SK-N-SH (cell line): ENCODE measurements at regions not wholly inside any gene's neighbourhood (a gene's known extent, or its start where the extent isn't known, plus 50 kb on each side); places are given as distances from the start of the nearest gene placed in this dataset.

Source experiments
- CTCF ChIA-PET: fragments of 300-600, 350-600 bp; formaldehyde crosslinking; extraction: SDS; loops from one replicate; lab custom pipeline; 2021; lab: Yijun Ruan, JAX
- POLR2A ChIA-PET: fragments of 350-600 bp; sonication (Branson Sonifier 250); formaldehyde crosslinking; extraction: SDS; loops from one replicate; lab custom pipeline; 2020; ENCODE audit warnings: antibody characterized with exemption, inconsistent platforms; lab: Yijun Ruan, JAX
- DNase-seq: peaks from one replicate; pipeline ENCODE4 v3.0.0; 2012
- H2AFZ ChIP-seq: fragments of 200-600 bp; sonication (generic); 2 replicates; pipeline ENCODE4 v1.8.1; 2016; ENCODE audit warnings: antibody characterized with exemption, mild to moderate bottlenecking, low read depth
- H3F3A ChIP-seq: fragments of 200-600 bp; sonication (generic); replicated peaks from 2 replicates; pipeline ENCODE3; 2016; ENCODE audit warnings: antibody characterized with exemption, mild to moderate bottlenecking; ENCODE audit not compliant: insufficient read depth
- H3K27ac ChIP-seq, 2 experiments: fragments of 200-500 bp in 1 of 2; fragments of 200-600 bp in 1 of 2; sonication (Bioruptor generic) in 1 of 2; sonication (generic), shearing (Covaris generic) in 1 of 2; 2 replicates each; pipeline versions ENCODE4 v1.5.1 to v1.6.1; 2014 to 2016; ENCODE audit warnings: low read depth in 2 of 2, inconsistent platforms in 1 of 2, low read length in 1 of 2, mild to moderate bottlenecking in 1 of 2, mixed read lengths in 1 of 2
- H3K27me3 ChIP-seq: fragments of 200-600 bp; sonication (generic), shearing (Covaris generic); 2 replicates; pipeline ENCODE4 v1.6.1; 2016; ENCODE audit warnings: mixed run types; ENCODE audit not compliant: insufficient read depth
- H3K36me3 ChIP-seq, 2 experiments: fragments of 200-500 bp in 1 of 2; fragments of 200-600 bp in 1 of 2; sonication (Bioruptor generic) in 1 of 2; sonication (generic) in 1 of 2; replicated peaks in 1 of 2; 2 replicates each; pipeline versions ENCODE3 to v1.5.1; 2014 to 2016; ENCODE audit warnings: low read length in 1 of 2, mild to moderate bottlenecking in 1 of 2; ENCODE audit not compliant: insufficient read depth in 2 of 2, control insufficient read depth in 1 of 2
- H3K4me1 ChIP-seq, 2 experiments: fragments of 200-500 bp in 1 of 2; fragments of 200-600 bp in 1 of 2; sonication (Bioruptor generic) in 1 of 2; sonication (generic), shearing (Covaris generic) in 1 of 2; 2 replicates each; pipeline versions ENCODE4 v1.5.1 to v1.6.1; 2014 to 2016; ENCODE audit warnings: low read depth in 1 of 2, low read length in 1 of 2, mixed run types in 1 of 2; ENCODE audit not compliant: insufficient read depth in 2 of 2, control insufficient read depth in 1 of 2
- H3K4me2 ChIP-seq: fragments of 200-600 bp; sonication (generic), shearing (Covaris generic); 2 replicates; pipeline ENCODE4 v1.6.1; 2017; ENCODE audit warnings: mixed run types
- H3K4me3 ChIP-seq, 2 experiments: fragments of 200-500 bp in 1 of 2; fragments of 200-600 bp in 1 of 2; sonication (Bioruptor generic) in 1 of 2; sonication (generic), shearing (Covaris generic) in 1 of 2; 2 replicates each; pipeline versions ENCODE4 v1.5.1 to v1.8.1; 2014 to 2016; ENCODE audit warnings: low read depth in 2 of 2, inconsistent platforms in 1 of 2, low read length in 1 of 2, mild to moderate bottlenecking in 1 of 2, mixed read lengths in 1 of 2, moderate library complexity in 1 of 2
- H3K79me2 ChIP-seq: fragments of 200-600 bp; sonication (generic); 2 replicates; pipeline ENCODE4 v1.8.1; 2017; ENCODE audit warnings: mild to moderate bottlenecking; ENCODE audit not compliant: insufficient read depth
- H3K9ac ChIP-seq: fragments of 200-600 bp; sonication (generic); 2 replicates; pipeline ENCODE4 v1.6.1; 2017; ENCODE audit warnings: mixed run types
- H3K9me2 ChIP-seq: fragments of 200-600 bp; sonication (generic); 2 replicates; pipeline ENCODE4 v1.6.1; 2017; ENCODE audit warnings: mixed run types
- H3K9me3 ChIP-seq: fragments of 200-600 bp; sonication (generic); 2 replicates; pipeline ENCODE4 v1.6.1; 2017; ENCODE audit warnings: mixed run types, mild to moderate bottlenecking, moderate library complexity
- H4K20me1 ChIP-seq: fragments of 200-600 bp; sonication (generic); 2 replicates; pipeline ENCODE4 v1.6.1; 2017; ENCODE audit warnings: mild to moderate bottlenecking, mixed run types; ENCODE audit not compliant: insufficient read depth
- CHD2 ChIP-seq: fragments of 150-350 bp; IDR thresholded peaks from 2 replicates; pipeline ENCODE4 v1.6.1; 2018; ENCODE audit warnings: low read length; ENCODE audit not compliant: partially characterized antibody
- ELF1 ChIP-seq: IDR thresholded peaks from 2 replicates; pipeline ENCODE4 v1.4.0; 2012
- EP300 ChIP-seq, 2 experiments: IDR thresholded peaks; 2 replicates each; pipeline versions ENCODE4 v1.4.0 to v1.6.1; 2012; ENCODE audit warnings: borderline replicate concordance in 1 of 2, low read depth in 1 of 2, low read length in 1 of 2
- EZH2phosphoT487 ChIP-seq: fragments of 200-600 bp; sonication (generic); IDR thresholded peaks from 2 replicates; pipeline ENCODE4 v1.6.1; 2017; ENCODE audit warnings: low read depth, mixed run types, mild to moderate bottlenecking, antibody characterized with exemption, moderate library complexity, borderline replicate concordance
- FOSL2 ChIP-seq: IDR thresholded peaks from 2 replicates; pipeline ENCODE4 v1.4.0; 2012; ENCODE audit warnings: low read depth, mild to moderate bottlenecking, moderate library complexity, borderline replicate concordance
- FOXM1 ChIP-seq: IDR thresholded peaks from 2 replicates; pipeline ENCODE4 v1.4.0; 2012; ENCODE audit warnings: low read depth, mild to moderate bottlenecking
- GATA2 ChIP-seq: sonication (generic); formaldehyde crosslinking; IDR thresholded peaks from 2 replicates; pipeline ENCODE4 v1.5.0; 2020; ENCODE audit warnings: mild to moderate bottlenecking, missing genetic modification reagents
- JUND ChIP-seq: IDR thresholded peaks from 2 replicates; pipeline ENCODE4 v1.4.0; 2012
- NFIC ChIP-seq: IDR thresholded peaks from 2 replicates; pipeline ENCODE4 v1.4.0; 2012; ENCODE audit warnings: borderline replicate concordance
- PBX3 ChIP-seq: IDR thresholded peaks from 2 replicates; pipeline ENCODE4; 2012
- POLR2AphosphoS5 ChIP-seq: IDR thresholded peaks from 2 replicates; pipeline ENCODE4 v1.6.1; 2012; ENCODE audit warnings: low read depth, low read length
- RCOR1 ChIP-seq: fragments of 150-350 bp; IDR thresholded peaks from 2 replicates; pipeline ENCODE4 v1.6.1; 2017; ENCODE audit warnings: antibody characterized with exemption, low read length
- RXRA ChIP-seq: IDR thresholded peaks from 2 replicates; pipeline ENCODE4 v1.4.0; 2012; ENCODE audit warnings: low read depth, mild to moderate bottlenecking, borderline replicate concordance
- TAF1 ChIP-seq: IDR thresholded peaks from 2 replicates; pipeline ENCODE4 v1.6.1; 2012; ENCODE audit warnings: low read depth, mild to moderate bottlenecking, low read length, moderate library complexity, borderline replicate concordance
- TCF12 ChIP-seq: IDR thresholded peaks from 2 replicates; pipeline ENCODE4 v1.4.0; 2012
- TEAD4 ChIP-seq: IDR thresholded peaks from 2 replicates; pipeline ENCODE4 v1.4.0; 2012; ENCODE audit warnings: mild to moderate bottlenecking, borderline replicate concordance; ENCODE audit not compliant: insufficient read depth
- WGBS: methylation state at CpG from one replicate; pipeline ENCODE4 v1.1.6; 2017; ENCODE audit warnings: low lambda C conversion rate; 5-methylcytosine and 5-hydroxymethylcytosine counted together
- TF ChIP-seq, protein P1 (sequence below): IDR thresholded peaks from 2 replicates; pipeline ENCODE4 v1.4.0; 2012; ENCODE audit warnings: low read depth, borderline replicate concordance

DNA sequence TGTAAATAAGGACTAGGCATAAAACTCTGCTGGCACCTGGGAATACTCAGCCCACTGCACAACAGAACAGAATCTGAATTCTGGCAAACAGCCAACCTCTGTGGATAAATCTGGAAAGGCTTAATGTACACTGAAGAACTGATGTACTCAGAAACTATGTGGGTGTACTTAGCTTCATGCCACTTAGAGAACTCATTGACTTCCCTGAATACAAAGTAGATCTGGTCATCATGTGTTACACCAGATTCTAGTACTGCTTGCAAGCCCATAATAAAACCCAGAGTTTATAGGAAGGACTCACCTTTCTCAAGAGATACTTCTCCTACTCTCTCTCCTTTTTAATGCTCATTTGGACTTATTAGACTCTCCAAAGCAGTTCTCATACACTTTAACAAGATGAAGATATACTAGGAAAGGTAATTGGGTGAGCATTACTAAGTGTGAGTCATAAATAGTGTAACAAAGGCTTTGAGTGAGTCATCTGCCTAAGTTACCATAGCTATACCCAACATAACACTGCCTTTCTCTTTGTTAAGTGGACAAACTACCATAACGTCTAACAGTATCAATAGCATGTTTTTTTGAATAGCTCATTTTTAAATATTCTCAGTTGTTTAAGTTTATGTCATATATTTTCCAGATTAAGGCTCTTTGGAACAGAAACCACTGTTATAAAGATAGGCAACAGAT lies 309.1 kb downstream of the MDFIC start:
- H3K36me3 ChIP-seq: no peaks in the 10 kb centered on the region
- no peaks in the 10 kb centered on the region for H3K79me2 ChIP-seq
- H2AFZ ChIP-seq: peak overlapping the region; percentile 20
- POLR2A ChIA-PET: no interaction called here
- WGBS: 0% methylated on average over 1 of the region's 1 CpG
- no peaks in the 10 kb centered on the region for H3K9me3 ChIP-seq
- H3K27ac ChIP-seq: peak overlapping the region; percentile 71 to 97; a peak in 3 of 4 replicates
- H3K9me2 ChIP-seq: no peaks in the 10 kb centered on the region
- peak overlapping the region in 1 of 2 experiments; percentile 16; a peak in 2 of 4 replicates for H3K4me3 ChIP-seq
- H3K4me1 ChIP-seq: peaks cover 0 to 10% of the 10 kb centered on the region in 2 experiments; a peak in 3 of 4 replicates
- DNase-seq: no peak
- peak overlapping the region; percentile 60 for H3K9ac ChIP-seq
- peak; percentile 95 for TF ChIP-seq NFIC
- TF ChIP-seq JUND: peak; percentile 97
- no peak for TF ChIP-seq RXRA
- 0 out of 2 replicates have a peak, but pooled peaks have one; percentile 37 for TF ChIP-seq TEAD4
- TF ChIP-seq, protein P1, sequence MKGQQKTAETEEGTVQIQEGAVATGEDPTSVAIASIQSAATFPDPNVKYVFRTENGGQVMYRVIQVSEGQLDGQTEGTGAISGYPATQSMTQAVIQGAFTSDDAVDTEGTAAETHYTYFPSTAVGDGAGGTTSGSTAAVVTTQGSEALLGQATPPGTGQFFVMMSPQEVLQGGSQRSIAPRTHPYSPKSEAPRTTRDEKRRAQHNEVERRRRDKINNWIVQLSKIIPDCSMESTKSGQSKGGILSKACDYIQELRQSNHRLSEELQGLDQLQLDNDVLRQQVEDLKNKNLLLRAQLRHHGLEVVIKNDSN: 0 out of 2 replicates have a peak, but pooled peaks have one; percentile 19
- TF ChIP-seq RCOR1: no peak
- TF ChIP-seq CHD2: no peak
- no peak for TF ChIP-seq GATA2
- peak; percentile 99 for TF ChIP-seq FOSL2
- TF ChIP-seq FOXM1: peak; percentile 74
- peak in 1 of 2 experiments; percentile 67; a peak in 2 of 4 replicates for TF ChIP-seq EP300 (IDR thresholded peaks at IDR 0.05; ENCODE audit: borderline replicate concordance in 1 of 2, low read depth in 1 of 2, low read length in 1 of 2)
- no peak for TF ChIP-seq ELF1
- peak; percentile 74 for TF ChIP-seq TCF12
- peak; percentile 41; the same call in 1 of the 2 replicates for TF ChIP-seq POLR2AphosphoS5
- no peak for TF ChIP-seq TAF1
- TF ChIP-seq PBX3: peak; percentile 52
- TF ChIP-seq EZH2phosphoT487: no peak
- H4K20me1 ChIP-seq: no peaks in the 10 kb centered on the region
- peak overlapping the region; percentile 58 for H3K4me2 ChIP-seq
- CTCF ChIA-PET: interaction anchor here (1.3 kb wide), 1 partner anchor 10 kb away, joined by 4 read pairs; no protein-coding TSS in a partner anchor
- H3K27me3 ChIP-seq: no peaks in the 10 kb centered on the region
- H3F3A ChIP-seq: peaks cover 23% of the 10 kb centered on the region
